Activated CD4-positive, CD25-positive, alpha-beta regulatory T cell treated with anti-CD3 and anti-CD28 coated beads, Interleukin-2, amount 50 U/mL, for 24 hours (primary cell): ENCODE measurements at regions not wholly inside any gene's neighbourhood (a gene's known extent, or its start where the extent isn't known, plus 50 kb on each side); places are given as distances from the start of the nearest gene placed in this dataset.

ENCODE experiments used
- ATAC-seq, 2 donors: fragments of 150-1000 bp; cut with Tn5 transposase; one replicate each; pipeline ENCODE4 v1.10.0; 2021; ENCODE audit warnings: mild to moderate bottlenecking in 1 of 2, moderate library complexity in 1 of 2

- no peak for ATAC-seq
Observed at GRCh38 chr7:124992851-124993562, 63.4 kb upstream of the POT1 start.

- no peak for ATAC-seq
Observed at GRCh38 chr7:124989911-124990310, 60.3 kb upstream of the POT1 start.
